Loucy (cell line): ENCODE measurements at regions not wholly inside any gene's neighbourhood (a gene's known extent, or its start where the extent isn't known, plus 50 kb on each side); places are given as distances from the start of the nearest gene placed in this dataset.

ENCODE experiments used
- H2AFZ ChIP-seq: fragments of 200-600 bp; sonication (generic); 2 replicates; pipeline ENCODE4 v1.6.0; 2016; ENCODE audit warnings: antibody characterized with exemption, mild to moderate bottlenecking, low read length, moderate library complexity
- H3F3A ChIP-seq: fragments of 200-600 bp; 2 replicates; pipeline ENCODE4 v1.6.0; 2016; ENCODE audit warnings: antibody characterized with exemption, low read depth, mild to moderate bottlenecking
- H3K27me3 ChIP-seq: fragments of 200-600 bp; sonication (generic); 2 replicates; pipeline ENCODE4 v1.6.1; 2014; ENCODE audit warnings: low read length, mild to moderate bottlenecking; ENCODE audit not compliant: insufficient read depth, poor library complexity, severe bottlenecking
- H3K36me3 ChIP-seq: fragments of 200-600 bp; sonication (generic); 2 replicates; pipeline ENCODE4 v1.6.1; 2016; ENCODE audit warnings: low read length; ENCODE audit not compliant: insufficient read depth
- H3K4me1 ChIP-seq: fragments of 200-600 bp; sonication (generic); 2 replicates; pipeline ENCODE4 v1.5.1; 2014; ENCODE audit warnings: low read length, mild to moderate bottlenecking; ENCODE audit not compliant: insufficient read depth, poor library complexity, severe bottlenecking
- H3K4me2 ChIP-seq: fragments of 200-600 bp; sonication (generic); 2 replicates; pipeline ENCODE4 v1.6.0; 2014; ENCODE audit warnings: antibody characterized with exemption, low read length, low read depth, mild to moderate bottlenecking; ENCODE audit not compliant: poor library complexity, severe bottlenecking
- H3K4me3 ChIP-seq: fragments of 200-600 bp; sonication (generic); 2 replicates; pipeline ENCODE4 v1.5.1; 2014; ENCODE audit warnings: low read length, mild to moderate bottlenecking, mixed read lengths; ENCODE audit not compliant: poor library complexity, severe bottlenecking
- H3K79me2 ChIP-seq: fragments of 200-600 bp; sonication (generic); 2 replicates; pipeline ENCODE4 v1.6.1; 2014; ENCODE audit warnings: low read length; ENCODE audit not compliant: insufficient read depth
- H3K9ac ChIP-seq: fragments of 200-600 bp; sonication (generic); 2 replicates; pipeline ENCODE4 v1.6.0; 2014; ENCODE audit warnings: mild to moderate bottlenecking, low read depth, low read length, moderate library complexity; ENCODE audit not compliant: poor library complexity, severe bottlenecking
- H3K9me2 ChIP-seq: fragments of 200-600 bp; sonication (generic); replicated peaks from 2 replicates; pipeline ENCODE4 v1.6.1; 2016; ENCODE audit warnings: low read depth, low read length, mixed read lengths
- H3K9me3 ChIP-seq: fragments of 200-600 bp; sonication (generic); 2 replicates; pipeline ENCODE4 v1.6.1; 2014; ENCODE audit warnings: mild to moderate bottlenecking, antibody characterized with exemption, low read length, low read depth; ENCODE audit not compliant: insufficient read depth
- H4K20me1 ChIP-seq: fragments of 200-600 bp; sonication (generic); 2 replicates; pipeline ENCODE4 v1.6.0; 2014; ENCODE audit warnings: antibody characterized with exemption, low read length, mild to moderate bottlenecking; ENCODE audit not compliant: insufficient read depth, poor library complexity, severe bottlenecking
- CTCF ChIP-seq: fragments of 200-600 bp; sonication (generic); conservative IDR thresholded peaks from 2 replicates; pipeline ENCODE4 v1.5.1; 2014; ENCODE audit warnings: mild to moderate bottlenecking, antibody characterized with exemption, low read length
- EZH2phosphoT487 ChIP-seq: fragments of 200-600 bp; IDR thresholded peaks from 2 replicates; pipeline ENCODE4 v1.6.1; 2018; ENCODE audit warnings: antibody characterized with exemption, mild to moderate bottlenecking, moderate library complexity, borderline replicate concordance

- H3K27me3 ChIP-seq, result no peaks in the 10 kb centered on the region
- no peak overlapping the region for H2AFZ ChIP-seq
- no peaks in the 10 kb centered on the region for H4K20me1 ChIP-seq
- no peak overlapping the region for H3K9ac ChIP-seq
- H3K4me3 ChIP-seq, result no peak overlapping the region
- no peaks in the 10 kb centered on the region for H3K79me2 ChIP-seq
- no peaks in the 10 kb centered on the region for H3K36me3 ChIP-seq
- no peaks in the 10 kb centered on the region for H3K9me3 ChIP-seq
- TF ChIP-seq CTCF (no peak), EZH2phosphoT487 (no peak)
- H3K9me2 ChIP-seq, result no peaks in the 10 kb centered on the region
- H3K4me2 ChIP-seq, result no peak overlapping the region
- no peaks in the 10 kb centered on the region for H3K4me1 ChIP-seq
- no peaks in the 10 kb centered on the region for H3F3A ChIP-seq
Measured at GRCh38 chr2:21759819-21760218, 636.1 kb downstream of the TDRD15 start.

- H3K79me2 ChIP-seq, result no peaks in the 10 kb centered on the region
- H3K4me3 ChIP-seq, result no peak overlapping the region
Measured at GRCh38 chr2:21761361-21761760, 637.6 kb downstream of the TDRD15 start.

GRCh38 chr2:21763501-21763900 is 639.7 kb downstream of the TDRD15 start:
- H3K27me3 ChIP-seq, result no peaks in the 10 kb centered on the region
- no peaks in the 10 kb centered on the region for H3K4me1 ChIP-seq
- no peaks in the 10 kb centered on the region for H3F3A ChIP-seq
- no peak overlapping the region for H3K4me3 ChIP-seq
- H3K36me3 ChIP-seq, result no peaks in the 10 kb centered on the region
- H3K9me3 ChIP-seq, result no peaks in the 10 kb centered on the region
- no peaks in the 10 kb centered on the region for H3K79me2 ChIP-seq
- no peaks in the 10 kb centered on the region for H3K9me2 ChIP-seq
- no peak overlapping the region for H3K9ac ChIP-seq
- TF ChIP-seq CTCF (no peak), EZH2phosphoT487 (no peak)
- H2AFZ ChIP-seq, result no peak overlapping the region
- H4K20me1 ChIP-seq, result no peaks in the 10 kb centered on the region
- no peak overlapping the region for H3K4me2 ChIP-seq

More at GRCh38 chr2:21761361-21761760, 637.6 kb downstream of the TDRD15 start:
- Histone ChIP-seq H3K4me1 (no peaks in the 10 kb centered on the region), H3K36me3 (no peaks in the 10 kb centered on the region), H3K9me3 (no peaks in the 10 kb centered on the region), H3K9ac (no peak overlapping the region), H2AFZ (no peak overlapping the region), H4K20me1 (no peaks in the 10 kb centered on the region), H3K27me3 (no peaks in the 10 kb centered on the region), H3F3A (no peaks in the 10 kb centered on the region), H3K4me2 (no peak overlapping the region), H3K9me2 (no peaks in the 10 kb centered on the region)
- TF ChIP-seq EZH2phosphoT487 (no peak), CTCF (no peak)
